ENCODE measurements at regions not wholly inside any gene's neighbourhood (a gene's known extent, or its start where the extent isn't known, plus 50 kb on each side); places are given as distances from the start of the nearest gene placed in this dataset.

- H3K9me3 Mint-ChIP-seq: peaks cover 9% of the 10 kb centered on the region
- H3K4me1 ChIP-seq (ENCODE audit: insufficient read depth, low read length): no peaks in the 10 kb centered on the region
- H3K4me1 Mint-ChIP-seq (ENCODE audit: low read depth): no peaks in the 10 kb centered on the region
- H3K27ac ChIP-seq (ENCODE audit: low read depth in 1 of 2, low read length in 2 of 2): no peak overlapping the region
- POLR2A ChIA-PET: no interaction called here
- CTCF ChIA-PET: no interaction called here
- TF ChIP-seq CTCF (IDR thresholded peaks at IDR 0.05): no peak
- H3K27me3 Mint-ChIP-seq: no peaks in the 10 kb centered on the region
- H3K36me3 Mint-ChIP-seq (ENCODE audit: low read depth): no peaks in the 10 kb centered on the region
- intact Hi-C loops (cut with DNase I, micrococcal nuclease): no loop called here
- H3K27me3 ChIP-seq (ENCODE audit: control insufficient read depth in 1 of 2, insufficient read depth in 2 of 2, low read length in 2 of 2): no peaks in the 10 kb centered on the region
- ATAC-seq (ENCODE audit: poor library complexity): no peak
- no peak overlapping the region for H3K4me3 Mint-ChIP-seq
- H3K36me3 ChIP-seq (ENCODE audit: insufficient read depth, low read length): no peaks in the 10 kb centered on the region
- H3K9me3 ChIP-seq (ENCODE audit: control insufficient read depth in 1 of 2, insufficient read depth in 1 of 2, low read length in 2 of 2): peaks cover 0 to 4% of the 10 kb centered on the region in 2 experiments
- no peak overlapping the region for H3K4me3 ChIP-seq (ENCODE audit: low read length)
- H3K27ac Mint-ChIP-seq: no peak overlapping the region
- no peak for DNase-seq
Observed at GRCh38 chr2:103176294-103176915, 414.6 kb downstream of the TMEM182 start.

- Mint-ChIP-seq H3K27ac (no peak overlapping the region), H3K9me3 (peaks cover 7% of the 10 kb centered on the region), H3K27me3 (no peaks in the 10 kb centered on the region), H3K36me3 (ENCODE audit: low read depth) (no peaks in the 10 kb centered on the region), H3K4me3 (no peak overlapping the region), H3K4me1 (ENCODE audit: low read depth) (no peaks in the 10 kb centered on the region)
- Histone ChIP-seq H3K36me3 (ENCODE audit: insufficient read depth, low read length) (no peaks in the 10 kb centered on the region), H3K4me3 (ENCODE audit: low read length) (no peak overlapping the region), H3K4me1 (ENCODE audit: insufficient read depth, low read length) (no peaks in the 10 kb centered on the region), H3K9me3 (ENCODE audit: control insufficient read depth in 1 of 2, insufficient read depth in 1 of 2, low read length in 2 of 2) (peaks cover 0 to 4% of the 10 kb centered on the region in 2 experiments), H3K27me3 (ENCODE audit: control insufficient read depth in 1 of 2, insufficient read depth in 2 of 2, low read length in 2 of 2) (no peaks in the 10 kb centered on the region), H3K27ac (ENCODE audit: low read depth in 1 of 2, low read length in 2 of 2) (no peak overlapping the region)
- ChIA-PET POLR2A (no interaction called here), CTCF (no interaction called here)
- no peak for TF ChIP-seq CTCF (IDR thresholded peaks at IDR 0.05)
- intact Hi-C loops (cut with DNase I, micrococcal nuclease): no loop called here
- ATAC-seq (ENCODE audit: poor library complexity) (no peak), DNase-seq (no peak)
Observed at GRCh38 chr2:103179798-103180197, 418.0 kb downstream of the TMEM182 start.

GRCh38 chr2:103183061-103183460, 421.2 kb downstream of the TMEM182 start:
- H3K27ac Mint-ChIP-seq: no peak overlapping the region
- H3K4me1 Mint-ChIP-seq (ENCODE audit: low read depth): no peaks in the 10 kb centered on the region
- intact Hi-C loops (cut with DNase I, micrococcal nuclease): no loop called here
- TF ChIP-seq CTCF (IDR thresholded peaks at IDR 0.05): no peak
- H3K4me1 ChIP-seq (ENCODE audit: insufficient read depth, low read length): no peaks in the 10 kb centered on the region
- H3K27me3 ChIP-seq (ENCODE audit: control insufficient read depth in 1 of 2, insufficient read depth in 2 of 2, low read length in 2 of 2): no peaks in the 10 kb centered on the region
- no peak overlapping the region for H3K4me3 ChIP-seq (ENCODE audit: low read length)
- no peaks in the 10 kb centered on the region for H3K36me3 ChIP-seq (ENCODE audit: insufficient read depth, low read length)
- ChIA-PET POLR2A (no interaction called here), CTCF (no interaction called here)
- no peaks in the 10 kb centered on the region for H3K27me3 Mint-ChIP-seq
- no peak overlapping the region for H3K27ac ChIP-seq (ENCODE audit: low read depth in 1 of 2, low read length in 2 of 2)
- H3K36me3 Mint-ChIP-seq (ENCODE audit: low read depth): no peaks in the 10 kb centered on the region
- H3K9me3 ChIP-seq (ENCODE audit: control insufficient read depth in 1 of 2, insufficient read depth in 1 of 2, low read length in 2 of 2): peaks cover 0 to 4% of the 10 kb centered on the region in 2 experiments
- no peak for DNase-seq
- no peak for ATAC-seq (ENCODE audit: poor library complexity)
- H3K9me3 Mint-ChIP-seq: peaks cover 3% of the 10 kb centered on the region
- no peak overlapping the region for H3K4me3 Mint-ChIP-seq

Data from CD4-positive, alpha-beta T cell (primary cell).